SK-N-SH (cell line): ENCODE measurements at regions not wholly inside any gene's neighbourhood (a gene's known extent, or its start where the extent isn't known, plus 50 kb on each side); places are given as distances from the start of the nearest gene placed in this dataset.

Source experiments
- CTCF ChIA-PET: fragments of 300-600, 350-600 bp; formaldehyde crosslinking; extraction: SDS; loops from one replicate; lab custom pipeline; 2021; lab: Yijun Ruan, JAX
- POLR2A ChIA-PET: fragments of 350-600 bp; sonication (Branson Sonifier 250); formaldehyde crosslinking; extraction: SDS; loops from one replicate; lab custom pipeline; 2020; ENCODE audit warnings: antibody characterized with exemption, inconsistent platforms; lab: Yijun Ruan, JAX
- DNase-seq: peaks from one replicate; pipeline ENCODE4 v3.0.0; 2012
- H2AFZ ChIP-seq: fragments of 200-600 bp; sonication (generic); 2 replicates; pipeline ENCODE4 v1.8.1; 2016; ENCODE audit warnings: antibody characterized with exemption, mild to moderate bottlenecking, low read depth
- H3F3A ChIP-seq: fragments of 200-600 bp; sonication (generic); replicated peaks from 2 replicates; pipeline ENCODE3; 2016; ENCODE audit warnings: antibody characterized with exemption, mild to moderate bottlenecking; ENCODE audit not compliant: insufficient read depth
- H3K27ac ChIP-seq, 2 experiments: fragments of 200-500 bp in 1 of 2; fragments of 200-600 bp in 1 of 2; sonication (Bioruptor generic) in 1 of 2; sonication (generic), shearing (Covaris generic) in 1 of 2; 2 replicates each; pipeline versions ENCODE4 v1.5.1 to v1.6.1; 2014 to 2016; ENCODE audit warnings: low read depth in 2 of 2, inconsistent platforms in 1 of 2, low read length in 1 of 2, mild to moderate bottlenecking in 1 of 2, mixed read lengths in 1 of 2
- H3K27me3 ChIP-seq: fragments of 200-600 bp; sonication (generic), shearing (Covaris generic); 2 replicates; pipeline ENCODE4 v1.6.1; 2016; ENCODE audit warnings: mixed run types; ENCODE audit not compliant: insufficient read depth
- H3K36me3 ChIP-seq, 2 experiments: fragments of 200-500 bp in 1 of 2; fragments of 200-600 bp in 1 of 2; sonication (Bioruptor generic) in 1 of 2; sonication (generic) in 1 of 2; replicated peaks in 1 of 2; 2 replicates each; pipeline versions ENCODE3 to v1.5.1; 2014 to 2016; ENCODE audit warnings: low read length in 1 of 2, mild to moderate bottlenecking in 1 of 2; ENCODE audit not compliant: insufficient read depth in 2 of 2, control insufficient read depth in 1 of 2
- H3K4me1 ChIP-seq, 2 experiments: fragments of 200-500 bp in 1 of 2; fragments of 200-600 bp in 1 of 2; sonication (Bioruptor generic) in 1 of 2; sonication (generic), shearing (Covaris generic) in 1 of 2; 2 replicates each; pipeline versions ENCODE4 v1.5.1 to v1.6.1; 2014 to 2016; ENCODE audit warnings: low read depth in 1 of 2, low read length in 1 of 2, mixed run types in 1 of 2; ENCODE audit not compliant: insufficient read depth in 2 of 2, control insufficient read depth in 1 of 2
- H3K4me2 ChIP-seq: fragments of 200-600 bp; sonication (generic), shearing (Covaris generic); 2 replicates; pipeline ENCODE4 v1.6.1; 2017; ENCODE audit warnings: mixed run types
- H3K4me3 ChIP-seq, 2 experiments: fragments of 200-500 bp in 1 of 2; fragments of 200-600 bp in 1 of 2; sonication (Bioruptor generic) in 1 of 2; sonication (generic), shearing (Covaris generic) in 1 of 2; 2 replicates each; pipeline versions ENCODE4 v1.5.1 to v1.8.1; 2014 to 2016; ENCODE audit warnings: low read depth in 2 of 2, inconsistent platforms in 1 of 2, low read length in 1 of 2, mild to moderate bottlenecking in 1 of 2, mixed read lengths in 1 of 2, moderate library complexity in 1 of 2
- H3K79me2 ChIP-seq: fragments of 200-600 bp; sonication (generic); 2 replicates; pipeline ENCODE4 v1.8.1; 2017; ENCODE audit warnings: mild to moderate bottlenecking; ENCODE audit not compliant: insufficient read depth
- H3K9ac ChIP-seq: fragments of 200-600 bp; sonication (generic); 2 replicates; pipeline ENCODE4 v1.6.1; 2017; ENCODE audit warnings: mixed run types
- H3K9me2 ChIP-seq: fragments of 200-600 bp; sonication (generic); 2 replicates; pipeline ENCODE4 v1.6.1; 2017; ENCODE audit warnings: mixed run types
- H3K9me3 ChIP-seq: fragments of 200-600 bp; sonication (generic); 2 replicates; pipeline ENCODE4 v1.6.1; 2017; ENCODE audit warnings: mixed run types, mild to moderate bottlenecking, moderate library complexity
- H4K20me1 ChIP-seq: fragments of 200-600 bp; sonication (generic); 2 replicates; pipeline ENCODE4 v1.6.1; 2017; ENCODE audit warnings: mild to moderate bottlenecking, mixed run types; ENCODE audit not compliant: insufficient read depth
- CHD2 ChIP-seq: fragments of 150-350 bp; IDR thresholded peaks from 2 replicates; pipeline ENCODE4 v1.6.1; 2018; ENCODE audit warnings: low read length; ENCODE audit not compliant: partially characterized antibody
- EP300 ChIP-seq, 2 experiments: IDR thresholded peaks; 2 replicates each; pipeline versions ENCODE4 v1.4.0 to v1.6.1; 2012; ENCODE audit warnings: borderline replicate concordance in 1 of 2, low read depth in 1 of 2, low read length in 1 of 2
- FOXJ3 ChIP-seq: sonication (generic); formaldehyde crosslinking; IDR thresholded peaks from 2 replicates; pipeline ENCODE4 v1.5.1; 2020; ENCODE audit warnings: mild to moderate bottlenecking, missing genetic modification reagents
- GATA2 ChIP-seq: sonication (generic); formaldehyde crosslinking; IDR thresholded peaks from 2 replicates; pipeline ENCODE4 v1.5.0; 2020; ENCODE audit warnings: mild to moderate bottlenecking, missing genetic modification reagents
- JUND ChIP-seq: IDR thresholded peaks from 2 replicates; pipeline ENCODE4 v1.4.0; 2012
- MXI1 ChIP-seq: IDR thresholded peaks from 2 replicates; pipeline ENCODE4 v1.6.1; 2012; ENCODE audit warnings: mild to moderate bottlenecking, low read depth, low read length, improper control_type of control experiment
- NFIC ChIP-seq: IDR thresholded peaks from 2 replicates; pipeline ENCODE4 v1.4.0; 2012; ENCODE audit warnings: borderline replicate concordance
- RCOR1 ChIP-seq: fragments of 150-350 bp; IDR thresholded peaks from 2 replicates; pipeline ENCODE4 v1.6.1; 2017; ENCODE audit warnings: antibody characterized with exemption, low read length
- RXRA ChIP-seq: IDR thresholded peaks from 2 replicates; pipeline ENCODE4 v1.4.0; 2012; ENCODE audit warnings: low read depth, mild to moderate bottlenecking, borderline replicate concordance
- SIN3A ChIP-seq: IDR thresholded peaks from 2 replicates; pipeline ENCODE4 v1.6.1; 2012; ENCODE audit warnings: low read depth, mild to moderate bottlenecking, low read length, moderate library complexity, borderline replicate concordance
- TAF1 ChIP-seq: IDR thresholded peaks from 2 replicates; pipeline ENCODE4 v1.6.1; 2012; ENCODE audit warnings: low read depth, mild to moderate bottlenecking, low read length, moderate library complexity, borderline replicate concordance
- TEAD4 ChIP-seq: IDR thresholded peaks from 2 replicates; pipeline ENCODE4 v1.4.0; 2012; ENCODE audit warnings: mild to moderate bottlenecking, borderline replicate concordance; ENCODE audit not compliant: insufficient read depth
- WGBS: methylation state at CpG from one replicate; pipeline ENCODE4 v1.1.6; 2017; ENCODE audit warnings: low lambda C conversion rate; 5-methylcytosine and 5-hydroxymethylcytosine counted together
- TF ChIP-seq, protein P1 (sequence below): IDR thresholded peaks from 2 replicates; pipeline ENCODE4; 2012
- TF ChIP-seq, protein P2 (sequence below): IDR thresholded peaks from 2 replicates; pipeline ENCODE4 v1.4.0; 2012; ENCODE audit warnings: low read depth, borderline replicate concordance
- TF ChIP-seq, protein P3 (sequence below): fragments of 150-350 bp; IDR thresholded peaks from 2 replicates; pipeline ENCODE4 v1.6.1; 2016; ENCODE audit warnings: mild to moderate bottlenecking, low read depth, low read length
- TF ChIP-seq, protein P4 (sequence below): IDR thresholded peaks from 2 replicates; pipeline ENCODE4 v1.4.0; 2012; ENCODE audit warnings: low read depth

DNA sequence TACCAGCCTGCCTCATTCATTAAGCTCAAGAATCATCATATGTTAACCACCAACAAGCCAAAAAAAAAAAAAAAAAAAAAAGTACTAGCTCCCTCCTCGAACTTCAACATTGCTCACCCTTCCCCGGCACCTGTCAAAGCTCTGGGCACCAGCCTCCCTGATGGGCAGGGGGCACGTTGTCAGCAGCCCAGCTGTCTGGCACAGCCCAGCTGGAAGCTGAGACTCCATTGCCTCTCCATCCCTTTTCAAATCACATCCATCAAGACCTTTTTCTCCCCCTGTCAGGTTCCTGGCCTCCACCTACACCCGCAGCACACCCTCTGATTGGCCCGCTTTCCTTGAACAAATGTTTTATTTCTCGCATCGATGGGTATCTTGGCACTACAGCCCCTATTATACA is 913.3 kb upstream of the AUTS2 start:
- no peaks in the 10 kb centered on the region for H3K9me2 ChIP-seq
- WGBS: 84% methylated on average over 7 of the region's 7 CpGs
- H3K4me3 ChIP-seq: no peak overlapping the region
- peaks cover 0 to 8% of the 10 kb centered on the region in 2 experiments; a peak in 2 of 4 replicates for H3K4me1 ChIP-seq
- H3K27ac ChIP-seq: peak overlapping the region in 1 of 2 experiments; percentile 27; a peak in 1 of 4 replicates
- no peaks in the 10 kb centered on the region for H3K9me3 ChIP-seq
- H3K79me2 ChIP-seq: no peaks in the 10 kb centered on the region
- CTCF ChIA-PET: interaction anchor here (0.6 kb wide), 2 partner anchors 16 to 896 kb away, joined by 3 read pairs; no protein-coding TSS in a partner anchor
- TF ChIP-seq GATA2 (no peak), RCOR1 (no peak), EP300 (IDR thresholded peaks at IDR 0.05; ENCODE audit: borderline replicate concordance in 1 of 2, low read depth in 1 of 2, low read length in 1 of 2) (no peak), JUND (no peak)
- no peak overlapping the region for H3K9ac ChIP-seq
- no peak for DNase-seq
- no peak overlapping the region for H2AFZ ChIP-seq
- no peaks in the 10 kb centered on the region for H3K36me3 ChIP-seq
- no peaks in the 10 kb centered on the region for H4K20me1 ChIP-seq
- no peak overlapping the region for H3K4me2 ChIP-seq
- H3F3A ChIP-seq: no peaks in the 10 kb centered on the region
- POLR2A ChIA-PET: interaction anchor here (0.6 kb wide), 1 partner anchor 96 kb away, joined by 5 read pairs; no protein-coding TSS in a partner anchor
- no peaks in the 10 kb centered on the region for H3K27me3 ChIP-seq

DNA sequence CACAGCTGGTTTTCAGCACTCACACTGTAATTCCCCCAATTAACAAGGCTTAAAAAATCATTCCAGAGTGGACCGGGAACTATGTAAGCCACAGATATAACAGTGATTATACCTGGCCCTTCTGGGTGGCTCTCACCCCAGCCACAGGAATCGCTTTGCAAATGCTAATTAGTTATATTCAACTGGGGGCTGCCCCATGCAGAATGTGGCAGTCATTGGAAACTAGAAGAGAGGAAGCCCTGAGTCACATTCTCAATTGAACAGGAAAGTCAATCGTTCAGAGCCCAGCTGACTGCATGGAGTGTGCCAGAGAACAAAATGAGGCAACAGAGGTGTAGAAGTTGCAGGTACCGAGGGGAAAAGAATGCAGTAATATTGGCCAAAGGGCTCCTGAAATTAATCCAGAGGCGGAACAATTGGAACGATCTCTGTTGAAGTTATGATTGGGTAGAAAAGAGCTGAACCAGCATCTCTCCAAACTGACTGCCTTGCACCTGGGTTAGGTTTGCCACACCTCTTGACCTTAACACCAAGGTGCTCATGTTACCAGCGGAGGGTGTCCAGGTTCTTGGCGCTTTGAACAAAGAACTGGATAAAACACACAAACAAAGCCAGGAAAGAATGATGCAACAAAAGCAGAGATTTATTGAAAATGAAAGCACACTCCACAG is 909.7 kb upstream of the AUTS2 start:
- Histone ChIP-seq H3K27me3 (no peaks in the 10 kb centered on the region), H3K4me3 (no peak overlapping the region), H3K4me1 (peaks cover 0 to 20% of the 10 kb centered on the region in 2 experiments; a peak in 2 of 4 replicates), H2AFZ (no peak overlapping the region), H3K27ac (no peak overlapping the region), H3K79me2 (no peaks in the 10 kb centered on the region), H3K4me2 (no peak overlapping the region), H3K36me3 (no peaks in the 10 kb centered on the region), H3K9me2 (no peaks in the 10 kb centered on the region), H3K9ac (no peak overlapping the region), H4K20me1 (no peaks in the 10 kb centered on the region), H3F3A (peaks cover 28% of the 10 kb centered on the region), H3K9me3 (no peaks in the 10 kb centered on the region)
- TF ChIP-seq TAF1: no peak
- no peak for TF ChIP-seq JUND
- TF ChIP-seq SIN3A: no peak
- TF ChIP-seq, protein P1, sequence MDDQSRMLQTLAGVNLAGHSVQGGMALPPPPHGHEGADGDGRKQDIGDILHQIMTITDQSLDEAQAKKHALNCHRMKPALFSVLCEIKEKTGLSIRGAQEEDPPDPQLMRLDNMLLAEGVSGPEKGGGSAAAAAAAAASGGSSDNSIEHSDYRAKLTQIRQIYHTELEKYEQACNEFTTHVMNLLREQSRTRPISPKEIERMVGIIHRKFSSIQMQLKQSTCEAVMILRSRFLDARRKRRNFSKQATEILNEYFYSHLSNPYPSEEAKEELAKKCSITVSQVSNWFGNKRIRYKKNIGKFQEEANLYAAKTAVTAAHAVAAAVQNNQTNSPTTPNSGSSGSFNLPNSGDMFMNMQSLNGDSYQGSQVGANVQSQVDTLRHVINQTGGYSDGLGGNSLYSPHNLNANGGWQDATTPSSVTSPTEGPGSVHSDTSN: no peak
- no peak for TF ChIP-seq FOXJ3 (CRISPR knock-in tag)
- TF ChIP-seq NFIC: no peak
- ChIA-PET CTCF (interaction anchor here (0.7 to 1.3 kb wide), 2 partner anchors 9 to 1311 kb away, joined by 3 to 4 read pairs; no protein-coding TSS in a partner anchor), POLR2A (no interaction called here)
- no peak for DNase-seq
- WGBS: 86% methylated on average over 8 of the region's 8 CpGs

DNA sequence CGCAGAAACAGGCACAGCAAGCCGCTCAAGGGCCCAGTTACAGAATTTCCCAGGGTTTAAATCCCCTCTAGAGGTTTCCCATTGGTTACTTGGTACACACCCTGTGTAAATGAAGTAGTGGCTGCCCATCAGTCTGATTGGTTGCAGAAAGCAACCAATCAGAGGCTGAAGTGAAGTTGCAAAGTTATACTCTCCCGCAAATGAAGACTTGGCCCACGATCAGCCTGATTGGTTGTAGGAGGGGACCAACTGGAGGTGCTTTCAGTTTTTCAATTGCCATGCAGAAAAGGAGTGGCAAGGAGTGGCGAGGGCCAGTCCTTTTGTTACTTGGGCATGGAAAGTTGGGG is 909.2 kb upstream of the AUTS2 start:
- H3K4me1 ChIP-seq: peaks cover 0 to 20% of the 10 kb centered on the region in 2 experiments; a peak in 2 of 4 replicates
- WGBS: 91% methylated on average over 5 of the region's 5 CpGs
- DNase-seq: no peak
- no peaks in the 10 kb centered on the region for H3K9me3 ChIP-seq
- H3K27ac ChIP-seq: no peak overlapping the region
- no peaks in the 10 kb centered on the region for H3K79me2 ChIP-seq
- no peak overlapping the region for H3K9ac ChIP-seq
- H2AFZ ChIP-seq: no peak overlapping the region
- H3K4me3 ChIP-seq: no peak overlapping the region
- H3F3A ChIP-seq: peaks cover 29% of the 10 kb centered on the region
- POLR2A ChIA-PET: no interaction called here
- no peaks in the 10 kb centered on the region for H3K9me2 ChIP-seq
- CTCF ChIA-PET: no interaction called here
- no peaks in the 10 kb centered on the region for H4K20me1 ChIP-seq
- no peak overlapping the region for H3K4me2 ChIP-seq
- H3K27me3 ChIP-seq: no peaks in the 10 kb centered on the region
- no peaks in the 10 kb centered on the region for H3K36me3 ChIP-seq
- TF ChIP-seq, protein P2, sequence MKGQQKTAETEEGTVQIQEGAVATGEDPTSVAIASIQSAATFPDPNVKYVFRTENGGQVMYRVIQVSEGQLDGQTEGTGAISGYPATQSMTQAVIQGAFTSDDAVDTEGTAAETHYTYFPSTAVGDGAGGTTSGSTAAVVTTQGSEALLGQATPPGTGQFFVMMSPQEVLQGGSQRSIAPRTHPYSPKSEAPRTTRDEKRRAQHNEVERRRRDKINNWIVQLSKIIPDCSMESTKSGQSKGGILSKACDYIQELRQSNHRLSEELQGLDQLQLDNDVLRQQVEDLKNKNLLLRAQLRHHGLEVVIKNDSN: no peak
- TF ChIP-seq CHD2 (no peak), TEAD4 (no peak), RXRA (no peak), JUND (no peak), NFIC (no peak), MXI1 (no peak), GATA2 (no peak), SIN3A (no peak)
- TF ChIP-seq, protein P3, sequence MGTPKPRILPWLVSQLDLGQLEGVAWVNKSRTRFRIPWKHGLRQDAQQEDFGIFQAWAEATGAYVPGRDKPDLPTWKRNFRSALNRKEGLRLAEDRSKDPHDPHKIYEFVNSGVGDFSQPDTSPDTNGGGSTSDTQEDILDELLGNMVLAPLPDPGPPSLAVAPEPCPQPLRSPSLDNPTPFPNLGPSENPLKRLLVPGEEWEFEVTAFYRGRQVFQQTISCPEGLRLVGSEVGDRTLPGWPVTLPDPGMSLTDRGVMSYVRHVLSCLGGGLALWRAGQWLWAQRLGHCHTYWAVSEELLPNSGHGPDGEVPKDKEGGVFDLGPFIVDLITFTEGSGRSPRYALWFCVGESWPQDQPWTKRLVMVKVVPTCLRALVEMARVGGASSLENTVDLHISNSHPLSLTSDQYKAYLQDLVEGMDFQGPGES: no peak
- TF ChIP-seq, protein P4, sequence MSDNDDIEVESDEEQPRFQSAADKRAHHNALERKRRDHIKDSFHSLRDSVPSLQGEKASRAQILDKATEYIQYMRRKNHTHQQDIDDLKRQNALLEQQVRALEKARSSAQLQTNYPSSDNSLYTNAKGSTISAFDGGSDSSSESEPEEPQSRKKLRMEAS: no peak
